NOMO-1 (cell line): ENCODE measurements at regions not wholly inside any gene's neighbourhood (a gene's known extent, or its start where the extent isn't known, plus 50 kb on each side); places are given as distances from the start of the nearest gene placed in this dataset.

Experiments used
- DNase-seq, 2 experiments: peaks; one replicate each; lab custom pipeline; 2025; ENCODE audit not compliant: unreplicated experiment in 2 of 2; lab: John Stamatoyannopoulos, UW

GRCh38 chr10:93177511-93177910 is 103.8 kb downstream of the CYP26A1 start:
- no peak for DNase-seq

DNA sequence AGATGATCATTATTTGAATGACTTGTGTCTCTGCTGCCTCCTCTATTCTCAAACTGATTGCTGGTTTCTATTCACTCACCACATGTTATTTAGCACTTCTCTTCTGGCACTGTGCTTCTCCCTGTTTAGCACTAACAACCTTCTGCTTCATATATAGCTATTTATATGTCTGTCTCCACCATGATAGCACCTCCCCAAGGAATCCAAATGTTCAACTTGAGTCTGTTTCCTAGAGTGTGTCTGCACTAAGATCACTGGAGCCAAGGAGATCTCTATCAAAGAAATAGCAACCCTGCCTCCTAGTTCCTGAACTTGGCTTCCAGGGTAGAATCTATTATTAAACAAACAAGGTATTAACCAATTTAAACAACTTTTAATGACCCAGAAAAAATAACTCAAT is 104.5 kb downstream of the CYP26A1 start:
- DNase-seq: no peak

DNA sequence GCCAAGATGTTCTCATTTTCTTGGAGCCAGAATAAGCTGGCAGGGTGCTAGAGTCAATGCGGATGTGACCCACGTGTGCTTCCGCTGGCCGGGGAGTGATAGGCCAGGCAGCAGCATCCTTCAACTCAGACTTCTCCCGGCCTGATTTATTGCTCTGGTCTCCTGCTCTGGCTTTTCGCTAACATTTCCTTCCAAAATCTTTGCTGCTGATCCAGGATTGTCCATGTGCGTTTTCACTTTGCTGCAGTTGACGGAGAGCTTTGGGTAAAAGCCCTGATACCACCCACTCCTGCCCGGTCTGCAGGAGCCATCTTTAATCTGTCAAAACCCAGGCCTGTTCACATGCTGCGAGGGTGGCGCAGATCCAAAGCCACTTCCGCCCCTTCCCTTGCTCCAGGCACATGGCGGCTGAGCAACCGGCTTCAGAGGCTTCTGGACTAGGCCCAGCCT is 106.8 kb downstream of the CYP26A1 start:
- no peak for DNase-seq

GRCh38 chr10:93181271-93182048 is 107.8 kb downstream of the CYP26A1 start:
- DNase-seq: no peak

DNA sequence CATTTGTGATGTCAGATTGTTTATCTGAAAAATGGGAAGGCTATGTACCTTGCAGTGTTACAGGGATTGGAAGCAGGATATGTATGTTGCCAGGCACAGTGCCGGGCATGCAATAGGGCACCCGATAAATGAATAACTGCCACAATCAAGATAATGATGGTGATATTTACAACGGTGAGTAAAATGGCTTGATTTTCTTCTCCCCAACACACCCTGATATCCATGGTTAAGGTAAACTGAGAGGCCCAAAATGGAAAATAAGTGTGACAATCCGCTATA is 108.3 kb downstream of the CYP26A1 start:
- DNase-seq: no peak

- no peak for DNase-seq
Observed at GRCh38 chr10:93182790-93183189, 109.1 kb downstream of the CYP26A1 start.

DNA sequence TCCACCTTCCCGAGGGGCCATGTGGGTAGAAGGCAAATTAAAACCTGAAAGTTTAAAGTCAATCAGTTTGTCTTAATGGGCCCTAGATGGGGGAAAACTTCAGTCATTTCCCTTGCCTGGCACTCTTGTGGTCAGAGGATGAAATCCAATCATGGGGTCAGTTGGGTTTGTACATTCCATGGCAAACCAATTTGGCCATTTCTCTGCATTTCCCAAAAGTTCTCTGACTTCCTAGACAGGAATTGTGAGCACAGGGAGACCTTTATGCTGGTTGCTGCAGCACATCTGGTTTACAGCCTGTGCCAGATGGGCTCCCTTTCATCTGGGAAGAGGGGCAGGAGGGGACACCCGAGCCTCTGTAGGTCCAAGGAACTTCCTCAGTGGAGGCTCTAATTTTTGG is 113.0 kb downstream of the CYP26A1 start:
- DNase-seq: no peak

- no peak for DNase-seq
Observed at GRCh38 chr10:93189944-93190343, 116.3 kb downstream of the CYP26A1 start.

DNA sequence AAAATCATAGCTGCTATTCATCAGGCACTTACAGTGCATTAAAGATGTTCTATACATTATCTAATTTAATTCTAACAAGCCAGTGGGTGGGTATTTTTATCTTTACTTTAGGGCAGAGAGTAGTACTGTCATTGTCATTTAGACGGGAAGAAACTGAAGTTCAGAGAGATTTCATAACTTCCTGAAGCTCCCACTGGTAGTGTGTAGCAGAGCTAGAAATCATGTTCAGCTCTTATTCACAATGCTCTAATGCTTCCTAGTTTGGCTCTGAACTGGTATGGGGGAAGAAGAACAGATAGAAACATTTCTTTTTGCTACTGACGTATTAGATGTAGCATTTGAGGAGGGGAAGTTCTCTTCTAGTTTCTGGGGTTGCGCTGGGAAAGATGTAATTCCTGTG is 116.7 kb downstream of the CYP26A1 start:
- peak; percentile 58 to 75 for DNase-seq

DNA sequence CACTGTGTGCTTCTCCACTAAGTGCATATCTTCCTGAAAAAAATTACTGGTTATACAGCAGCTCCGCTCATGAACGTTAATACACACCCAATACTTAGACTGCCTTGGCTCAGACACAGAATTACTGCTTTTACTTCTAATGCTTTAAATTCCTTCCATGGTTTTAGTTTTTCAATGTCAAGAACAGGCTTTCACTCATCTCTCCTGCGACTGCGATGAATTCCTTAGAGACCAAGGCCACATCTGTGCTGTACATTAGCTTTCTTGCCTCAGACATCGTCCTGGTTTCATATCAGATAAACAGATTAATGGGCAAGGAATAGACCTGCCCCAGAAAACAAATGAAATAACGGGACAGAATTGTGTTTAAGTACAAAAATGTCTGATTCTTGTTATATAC is 120.2 kb downstream of the CYP26A1 start:
- DNase-seq: no peak

GRCh38 chr10:93198401-93199131 is 124.9 kb downstream of the CYP26A1 start:
- peak in 1 of 2 experiments; percentile 5 for DNase-seq

DNA sequence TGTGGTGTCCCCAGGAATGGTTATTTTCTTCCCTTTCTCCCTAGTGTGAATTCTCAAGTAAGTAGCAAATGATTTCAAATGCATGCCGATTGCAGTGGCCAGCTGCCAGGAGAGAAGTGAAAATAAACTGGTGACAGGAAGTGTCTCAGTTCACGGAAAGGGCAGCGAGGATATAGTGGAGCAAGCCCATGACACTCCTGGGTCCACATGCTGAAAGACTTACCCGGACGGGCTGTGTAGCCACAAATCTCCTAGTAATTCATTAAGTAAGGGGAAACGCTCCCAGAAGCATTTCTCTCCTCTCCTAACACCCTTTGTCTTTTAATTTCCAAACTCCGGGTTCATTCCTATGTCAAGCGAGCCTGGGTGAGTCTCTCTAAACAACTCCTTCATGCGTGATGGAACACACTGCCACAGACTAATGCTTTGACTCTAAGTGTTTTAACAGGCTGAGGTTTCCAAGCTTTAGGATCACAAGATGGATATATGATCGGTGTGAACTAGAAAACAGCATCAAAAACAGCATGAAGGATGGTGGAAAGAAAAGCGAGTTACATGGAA is 125.6 kb downstream of the CYP26A1 start:
- peak; percentile 60 to 76 for DNase-seq

GRCh38 chr10:93204494-93205485 is 131.1 kb downstream of the CYP26A1 start:
- no peak for DNase-seq

- no peak for DNase-seq
Observed at GRCh38 chr10:93206652-93207051, 133.0 kb downstream of the CYP26A1 start.

DNA sequence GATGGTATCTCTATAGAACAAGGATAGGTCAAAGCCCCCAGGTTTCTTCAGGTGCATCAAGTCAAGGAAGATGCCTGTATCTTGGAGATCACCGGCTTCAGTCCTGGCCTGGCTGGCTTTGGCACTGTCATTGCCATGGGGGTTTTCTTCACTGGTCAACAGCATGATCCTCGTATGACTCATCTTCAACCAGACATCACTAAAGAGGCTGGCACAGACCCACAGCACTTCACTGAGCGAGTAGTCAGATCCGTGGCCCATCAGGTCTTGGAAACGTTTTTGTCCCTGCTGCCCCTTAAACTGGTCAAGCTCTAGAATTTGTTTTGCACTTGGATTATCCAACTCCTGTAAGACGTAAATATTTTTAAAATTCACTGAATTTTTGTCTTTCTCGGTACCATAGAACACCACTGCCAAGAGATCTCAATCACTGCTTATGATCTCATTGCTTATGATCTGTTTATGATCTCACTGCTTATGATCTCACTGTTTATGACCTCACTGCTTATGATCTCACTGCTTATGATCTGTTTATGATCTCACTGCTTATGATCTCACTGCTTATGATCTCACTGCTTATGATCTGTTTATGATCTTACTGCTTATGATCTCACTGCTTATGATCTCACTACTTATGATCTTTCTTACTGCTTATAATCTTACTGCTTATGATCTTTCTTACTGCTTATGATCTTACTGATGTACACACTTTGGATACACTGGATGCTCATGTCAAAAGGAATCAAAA is 135.2 kb downstream of the CYP26A1 start:
- DNase-seq: no peak

DNA sequence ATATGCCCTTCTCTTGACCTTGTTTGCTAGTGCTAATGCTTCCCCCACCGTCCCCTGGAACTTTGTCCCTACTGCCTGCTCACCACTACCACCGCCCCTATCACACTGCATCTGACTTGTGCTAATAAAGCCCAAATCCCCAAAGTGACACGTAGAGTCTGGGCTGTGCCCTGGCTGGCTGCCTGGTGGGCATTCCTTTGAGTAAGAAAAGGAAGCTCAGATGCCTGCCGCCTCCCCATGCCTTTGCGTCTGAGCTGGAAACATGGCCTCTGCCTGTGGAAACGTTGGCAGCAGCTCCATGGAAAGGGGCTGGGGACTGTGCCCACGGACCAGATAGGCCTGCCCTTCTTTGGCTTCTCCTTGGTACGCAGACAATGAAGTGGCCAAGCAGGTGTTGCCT is 138.3 kb downstream of the CYP26A1 start:
- DNase-seq: no peak

DNA sequence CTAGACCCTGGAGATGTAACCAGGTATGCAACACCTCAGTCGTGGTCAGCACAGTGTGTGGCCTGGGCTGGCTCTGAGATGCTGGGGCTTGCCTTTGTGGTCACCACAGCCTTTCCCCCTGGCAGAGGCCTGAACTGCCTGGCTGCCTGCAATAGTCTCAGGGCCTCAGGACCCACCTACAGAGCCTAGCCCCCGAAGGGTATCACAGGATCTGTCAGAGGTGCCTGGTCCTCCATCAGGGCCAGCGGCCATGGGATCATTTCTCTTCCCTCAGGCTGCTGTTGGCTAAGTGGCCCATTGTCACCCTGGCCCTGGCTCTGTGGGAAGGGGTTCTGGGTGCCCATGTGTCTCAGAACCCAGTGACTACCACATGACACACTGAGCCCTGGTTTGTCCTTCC is 141.6 kb downstream of the CYP26A1 start:
- no peak for DNase-seq

GRCh38 chr10:93216341-93216985 is 142.8 kb downstream of the CYP26A1 start:
- no peak for DNase-seq

DNA sequence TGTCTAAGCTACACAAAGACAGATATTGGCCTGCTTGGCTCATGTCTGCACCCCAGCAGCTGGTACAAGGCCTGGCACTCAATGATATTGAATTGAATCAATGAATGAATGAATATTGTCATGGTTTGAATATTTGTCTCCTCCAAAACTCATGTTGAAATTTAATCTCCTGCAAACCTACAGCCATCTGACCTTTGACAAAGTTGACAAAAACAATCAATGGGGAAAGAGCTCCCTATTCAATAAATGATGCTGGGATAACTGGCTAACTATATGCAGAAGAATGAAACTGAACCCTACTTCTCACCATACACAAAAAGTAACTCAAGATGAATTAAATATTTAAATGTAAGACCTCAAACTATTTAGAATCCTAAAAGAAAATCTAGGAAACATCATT is 144.7 kb downstream of the CYP26A1 start:
- no peak for DNase-seq

GRCh38 chr10:93219347-93219746 is 145.7 kb downstream of the CYP26A1 start:
- DNase-seq: no peak
